Ammon's horn (tissue), 1 donor: ENCODE measurements at regions not wholly inside any gene's neighbourhood (a gene's known extent, or its start where the extent isn't known, plus 50 kb on each side); places are given as distances from the start of the nearest gene placed in this dataset.

ENCODE experiments used
- DNase-seq: peaks from one replicate; pipeline ENCODE4 v3.0.0-alpha.2; 2016; ENCODE audit warnings: low spot score

- no peak for DNase-seq
Measured at GRCh38 chrX:20863649-20864048, 510.6 kb upstream of the CNKSR2 start.

- DNase-seq, result no peak
Measured at GRCh38 chrX:20861113-20861512, 513.1 kb upstream of the CNKSR2 start.

GRCh38 chrX:20857746-20858145 lies 516.5 kb upstream of the CNKSR2 start:
- peak; percentile 81 for DNase-seq

GRCh38 chrX:20838477-20838876 lies 535.7 kb upstream of the CNKSR2 start:
- DNase-seq, result no peak

- DNase-seq, result peak; percentile 4
Measured at GRCh38 chrX:20829665-20830491, 544.3 kb upstream of the CNKSR2 start.

GRCh38 chrX:20825984-20826383 lies 548.2 kb upstream of the CNKSR2 start:
- no peak for DNase-seq

GRCh38 chrX:20803971-20804370 lies 537.3 kb upstream of the RPS6KA3 start:
- no peak for DNase-seq

- no peak for DNase-seq
Measured at GRCh38 chrX:20802036-20802435, 535.3 kb upstream of the RPS6KA3 start.

- no peak for DNase-seq
Measured at GRCh38 chrX:20796450-20796849, 529.7 kb upstream of the RPS6KA3 start.

GRCh38 chrX:20789103-20789502 lies 522.4 kb upstream of the RPS6KA3 start:
- no peak for DNase-seq

GRCh38 chrX:20767346-20767745 lies 500.6 kb upstream of the RPS6KA3 start:
- no peak for DNase-seq

GRCh38 chrX:20756585-20756984 lies 489.9 kb upstream of the RPS6KA3 start:
- DNase-seq, result no peak

- no peak for DNase-seq
Measured at GRCh38 chrX:20753076-20753475, 486.4 kb upstream of the RPS6KA3 start.

GRCh38 chrX:20746690-20747089 lies 480.0 kb upstream of the RPS6KA3 start:
- DNase-seq, result no peak

GRCh38 chrX:20743046-20743445 lies 476.3 kb upstream of the RPS6KA3 start:
- no peak for DNase-seq

- DNase-seq, result no peak
Measured at GRCh38 chrX:20742106-20742505, 475.4 kb upstream of the RPS6KA3 start.

- DNase-seq, result no peak
Measured at GRCh38 chrX:20740443-20740842, 473.7 kb upstream of the RPS6KA3 start.

GRCh38 chrX:20739038-20739745 lies 472.5 kb upstream of the RPS6KA3 start:
- DNase-seq, result no peak

GRCh38 chrX:20729416-20729815 lies 462.7 kb upstream of the RPS6KA3 start:
- DNase-seq, result no peak

- no peak for DNase-seq
Measured at GRCh38 chrX:20727447-20727846, 460.7 kb upstream of the RPS6KA3 start.

GRCh38 chrX:20720954-20721626 lies 454.4 kb upstream of the RPS6KA3 start:
- DNase-seq, result no peak

- peak; percentile 30 for DNase-seq
Measured at GRCh38 chrX:20718592-20719380, 452.1 kb upstream of the RPS6KA3 start.
